Calu3 (cell line): ENCODE measurements at regions not wholly inside any gene's neighbourhood (a gene's known extent, or its start where the extent isn't known, plus 50 kb on each side); places are given as distances from the start of the nearest gene placed in this dataset.

ENCODE experiments used
- BruUV-seq: library from RNA; stranded (reverse); fragments of 400-500 nt; replicated peaks from 2 replicates; lab custom pipeline; 2021; lab: Mats Ljungman, UMichigan
- CTCF ChIA-PET: fragments of 300-600 bp; sonication (Branson Sonifier 250); formaldehyde crosslinking; loops from one replicate; lab custom pipeline; 2022; ENCODE audit warnings: antibody characterized with exemption; lab: Charles Lee
- DNase-seq: peaks from one replicate; pipeline ENCODE4 v3.0.0; 2022
- H3K27ac Mint-ChIP-seq: one replicate; pipeline ENCODE4 v1.8.0; 2022; ENCODE audit warnings: mixed read lengths; ENCODE audit not compliant: unreplicated experiment
- H3K27me3 Mint-ChIP-seq: one replicate; pipeline ENCODE4 v1.8.0; 2022; ENCODE audit warnings: mixed read lengths; ENCODE audit not compliant: unreplicated experiment
- H3K36me3 Mint-ChIP-seq: one replicate; pipeline ENCODE4 v1.8.0; 2022; ENCODE audit warnings: mild to moderate bottlenecking, moderate library complexity, mixed read lengths; ENCODE audit not compliant: insufficient read depth, unreplicated experiment
- H3K4me1 Mint-ChIP-seq: one replicate; pipeline ENCODE4 v1.8.0; 2022; ENCODE audit warnings: mild to moderate bottlenecking, low read depth, mixed read lengths; ENCODE audit not compliant: unreplicated experiment
- H3K4me3 Mint-ChIP-seq: one replicate; pipeline ENCODE4 v1.8.0; 2022; ENCODE audit warnings: mild to moderate bottlenecking, low read depth, moderate library complexity, mixed read lengths; ENCODE audit not compliant: unreplicated experiment
- H3K9me3 Mint-ChIP-seq: one replicate; pipeline ENCODE4 v1.8.0; 2022; ENCODE audit warnings: low read depth, mixed read lengths; ENCODE audit not compliant: unreplicated experiment
- intact Hi-C: fragments of 100-400 bp; cut with micrococcal nuclease; formaldehyde crosslinking; loops from one replicate; pipeline ENCODE4 v1.10.0; 2022; ENCODE audit not compliant: unreplicated experiment
- TF ChIP-seq, protein P1 (sequence below): fragments of 200-600 bp; IDR thresholded peaks from one replicate; pipeline ENCODE4 v1.8.0; 2022; ENCODE audit warnings: antibody characterized with exemption; ENCODE audit not compliant: unreplicated experiment

DNA sequence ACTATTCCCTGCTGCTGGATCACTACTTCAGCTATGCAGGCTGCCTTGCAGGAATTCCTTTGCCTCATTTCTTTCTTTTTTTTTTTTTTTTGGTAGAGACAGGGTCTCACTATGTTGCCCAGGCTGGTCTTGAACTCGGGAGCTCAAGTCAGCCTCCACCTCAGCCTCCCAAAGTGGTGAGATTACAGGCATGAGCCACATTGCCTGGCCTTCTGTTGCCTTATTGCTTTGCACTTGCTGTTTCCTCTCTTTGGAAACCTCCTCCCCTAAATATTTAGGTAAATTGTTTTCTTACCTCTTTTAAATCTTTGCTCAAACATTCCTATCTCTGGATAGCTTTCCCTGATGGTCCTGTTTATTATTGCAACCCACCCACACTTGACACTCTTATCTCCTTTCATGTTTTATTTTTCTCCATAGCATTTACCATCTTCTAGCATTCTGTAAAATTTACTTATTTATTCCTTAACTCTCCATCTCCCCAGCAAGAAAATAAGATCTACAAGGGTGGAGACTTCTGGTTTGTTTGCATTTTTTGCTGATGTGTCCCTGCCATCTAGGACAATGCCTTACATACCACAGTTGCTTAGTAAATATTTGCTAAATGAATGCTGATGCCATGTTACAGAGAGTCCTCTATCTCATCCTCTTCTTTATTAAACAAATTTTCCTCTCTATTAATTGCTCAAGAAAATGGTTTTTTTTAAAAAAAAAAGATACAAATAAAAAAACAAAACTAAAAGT lies 134.8 kb downstream of the P2RY1 start:
- Mint-ChIP-seq H3K36me3 (no peaks in the 10 kb centered on the region), H3K27ac (no peak overlapping the region)
- BruUV-seq, result no TSS peak

DNA sequence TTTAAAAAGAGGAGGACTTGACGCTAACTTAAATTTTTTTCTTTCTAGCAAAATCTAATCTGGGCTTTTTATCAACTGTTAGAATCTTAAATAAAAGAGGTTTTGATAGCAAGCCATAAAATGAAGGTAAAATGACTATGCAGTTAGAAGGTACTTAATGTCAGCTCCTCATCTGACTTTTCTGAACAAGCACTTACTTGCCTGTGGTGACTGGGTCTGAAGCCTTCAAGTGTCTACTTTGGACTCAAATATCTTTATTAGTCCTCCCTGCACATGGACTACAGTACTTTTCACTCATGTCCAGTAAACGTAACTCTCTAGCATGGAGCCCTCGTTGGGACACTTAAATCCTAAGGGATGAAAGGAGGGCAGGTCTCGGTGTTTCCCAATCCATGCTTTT lies 135.9 kb downstream of the P2RY1 start:
- intact Hi-C loops, result no loop called here

More for the DNA sequence above, 134.8 kb downstream of the P2RY1 start:
- Mint-ChIP-seq H3K27me3 (no peaks in the 10 kb centered on the region), H3K4me3 (no peak overlapping the region), H3K4me1 (peaks cover 31% of the 10 kb centered on the region), H3K9me3 (no peaks in the 10 kb centered on the region)
- no peak for DNase-seq
- TF ChIP-seq, protein P1, sequence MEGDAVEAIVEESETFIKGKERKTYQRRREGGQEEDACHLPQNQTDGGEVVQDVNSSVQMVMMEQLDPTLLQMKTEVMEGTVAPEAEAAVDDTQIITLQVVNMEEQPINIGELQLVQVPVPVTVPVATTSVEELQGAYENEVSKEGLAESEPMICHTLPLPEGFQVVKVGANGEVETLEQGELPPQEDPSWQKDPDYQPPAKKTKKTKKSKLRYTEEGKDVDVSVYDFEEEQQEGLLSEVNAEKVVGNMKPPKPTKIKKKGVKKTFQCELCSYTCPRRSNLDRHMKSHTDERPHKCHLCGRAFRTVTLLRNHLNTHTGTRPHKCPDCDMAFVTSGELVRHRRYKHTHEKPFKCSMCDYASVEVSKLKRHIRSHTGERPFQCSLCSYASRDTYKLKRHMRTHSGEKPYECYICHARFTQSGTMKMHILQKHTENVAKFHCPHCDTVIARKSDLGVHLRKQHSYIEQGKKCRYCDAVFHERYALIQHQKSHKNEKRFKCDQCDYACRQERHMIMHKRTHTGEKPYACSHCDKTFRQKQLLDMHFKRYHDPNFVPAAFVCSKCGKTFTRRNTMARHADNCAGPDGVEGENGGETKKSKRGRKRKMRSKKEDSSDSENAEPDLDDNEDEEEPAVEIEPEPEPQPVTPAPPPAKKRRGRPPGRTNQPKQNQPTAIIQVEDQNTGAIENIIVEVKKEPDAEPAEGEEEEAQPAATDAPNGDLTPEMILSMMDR, result no peak
- intact Hi-C loops, result loop anchor here (10.0 kb wide), 1 partner anchor 125 kb away; no protein-coding TSS in a partner anchor
- CTCF ChIA-PET, result interaction anchor here (0.7 to 1.2 kb wide), 2 partner anchors 9 to 77 kb away, joined by 3 to 4 read pairs; no protein-coding TSS in a partner anchor

DNA sequence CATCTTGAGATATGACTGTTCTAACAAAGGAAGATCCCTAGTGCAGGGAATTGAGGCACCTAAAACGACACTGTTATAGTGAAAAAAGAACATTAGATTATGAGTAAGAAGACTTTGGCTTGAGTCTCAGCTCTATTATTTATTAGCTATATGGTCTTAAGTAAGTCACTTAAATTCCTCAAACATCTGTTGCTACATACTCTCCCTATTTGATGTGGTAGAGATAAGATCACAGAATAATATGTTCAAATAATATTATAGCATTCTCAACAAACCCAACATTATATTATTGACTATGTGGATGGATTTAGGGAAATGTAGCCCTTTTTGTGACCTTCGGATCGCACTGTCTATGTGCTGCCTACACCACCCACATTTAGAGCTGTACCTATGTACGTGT lies 136.9 kb downstream of the P2RY1 start:
- CTCF ChIA-PET, result interaction anchor here (0.7 kb wide), 1 partner anchor 376 kb away, joined by 3 read pairs; no protein-coding TSS in a partner anchor
- intact Hi-C loops, result no loop called here
- BruUV-seq, result no TSS peak

More for the DNA sequence above, 135.9 kb downstream of the P2RY1 start:
- Mint-ChIP-seq H3K9me3 (no peaks in the 10 kb centered on the region), H3K36me3 (no peaks in the 10 kb centered on the region), H3K4me3 (no peak overlapping the region), H3K27ac (no peak overlapping the region), H3K4me1 (peaks cover 23% of the 10 kb centered on the region), H3K27me3 (no peaks in the 10 kb centered on the region)
- CTCF ChIA-PET, result no interaction called here
- no peak for DNase-seq
- TF ChIP-seq, protein P1, result no peak
- BruUV-seq, result no TSS peak

DNA sequence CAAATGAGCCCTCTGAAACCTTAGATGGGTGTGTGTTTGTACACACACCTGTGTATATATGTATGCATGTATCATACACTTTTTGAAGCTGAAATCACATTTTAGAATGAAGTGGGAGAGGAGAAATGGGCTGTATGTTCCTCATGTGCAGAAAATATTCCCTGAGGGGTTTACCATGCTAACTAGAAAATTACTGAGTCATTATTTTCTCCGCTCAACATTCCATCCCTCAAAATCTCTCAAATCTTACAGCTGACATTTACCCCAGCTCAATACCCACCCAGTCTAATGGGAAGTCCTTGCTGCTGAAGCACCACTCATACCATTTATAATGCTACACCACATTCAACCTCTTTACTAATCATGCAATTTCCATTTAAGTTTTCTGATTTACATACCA lies 138.6 kb downstream of the P2RY1 start:
- CTCF ChIA-PET, result no interaction called here
- Mint-ChIP-seq H3K4me3 (no peak overlapping the region), H3K4me1 (peaks cover 17% of the 10 kb centered on the region), H3K27ac (no peak overlapping the region), H3K36me3 (no peaks in the 10 kb centered on the region), H3K9me3 (no peaks in the 10 kb centered on the region), H3K27me3 (no peaks in the 10 kb centered on the region)
- TF ChIP-seq, protein P1, result no peak
- no TSS peak for BruUV-seq
- intact Hi-C loops, result no loop called here
- DNase-seq, result no peak

More for the DNA sequence above, 136.9 kb downstream of the P2RY1 start:
- TF ChIP-seq, protein P1, result no peak
- H3K36me3 Mint-ChIP-seq, result no peaks in the 10 kb centered on the region
- no peak overlapping the region for H3K27ac Mint-ChIP-seq
- peaks cover 23% of the 10 kb centered on the region for H3K4me1 Mint-ChIP-seq
- H3K9me3 Mint-ChIP-seq, result no peaks in the 10 kb centered on the region
- H3K27me3 Mint-ChIP-seq, result no peaks in the 10 kb centered on the region
- no peak overlapping the region for H3K4me3 Mint-ChIP-seq
- no peak for DNase-seq
